ENCODE measurements at regions not wholly inside any gene's neighbourhood (a gene's known extent, or its start where the extent isn't known, plus 50 kb on each side); places are given as distances from the start of the nearest gene placed in this dataset.

DNA sequence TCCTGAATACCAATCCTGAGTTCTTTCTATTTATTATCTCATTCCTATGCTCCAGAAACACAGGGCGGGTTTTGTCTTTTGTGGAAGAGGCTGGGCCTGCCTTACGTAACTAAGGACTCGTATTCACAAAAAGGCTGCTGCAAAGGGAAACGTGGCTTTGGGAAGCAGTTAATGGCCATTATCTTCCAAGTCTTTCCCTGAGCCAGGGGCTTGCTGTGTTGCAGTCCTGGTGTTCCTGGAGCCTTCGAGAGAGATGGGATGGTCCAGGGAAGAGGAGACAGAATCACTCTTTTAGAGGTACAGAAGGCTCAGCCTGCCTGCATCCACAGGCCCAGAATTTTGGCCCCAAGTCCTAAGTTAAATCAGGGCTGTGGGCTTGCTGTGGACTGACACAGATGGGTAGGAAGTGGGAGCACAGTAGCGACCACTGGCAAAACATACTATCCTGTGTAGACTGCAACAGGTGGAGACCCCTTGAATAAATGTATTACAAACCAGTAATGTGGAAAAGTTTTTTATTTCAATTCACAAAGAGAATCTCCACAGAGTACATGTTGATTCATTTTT lies 139.4 kb upstream of the ST6GAL2 start:
- TF ChIP-seq, protein P1, sequence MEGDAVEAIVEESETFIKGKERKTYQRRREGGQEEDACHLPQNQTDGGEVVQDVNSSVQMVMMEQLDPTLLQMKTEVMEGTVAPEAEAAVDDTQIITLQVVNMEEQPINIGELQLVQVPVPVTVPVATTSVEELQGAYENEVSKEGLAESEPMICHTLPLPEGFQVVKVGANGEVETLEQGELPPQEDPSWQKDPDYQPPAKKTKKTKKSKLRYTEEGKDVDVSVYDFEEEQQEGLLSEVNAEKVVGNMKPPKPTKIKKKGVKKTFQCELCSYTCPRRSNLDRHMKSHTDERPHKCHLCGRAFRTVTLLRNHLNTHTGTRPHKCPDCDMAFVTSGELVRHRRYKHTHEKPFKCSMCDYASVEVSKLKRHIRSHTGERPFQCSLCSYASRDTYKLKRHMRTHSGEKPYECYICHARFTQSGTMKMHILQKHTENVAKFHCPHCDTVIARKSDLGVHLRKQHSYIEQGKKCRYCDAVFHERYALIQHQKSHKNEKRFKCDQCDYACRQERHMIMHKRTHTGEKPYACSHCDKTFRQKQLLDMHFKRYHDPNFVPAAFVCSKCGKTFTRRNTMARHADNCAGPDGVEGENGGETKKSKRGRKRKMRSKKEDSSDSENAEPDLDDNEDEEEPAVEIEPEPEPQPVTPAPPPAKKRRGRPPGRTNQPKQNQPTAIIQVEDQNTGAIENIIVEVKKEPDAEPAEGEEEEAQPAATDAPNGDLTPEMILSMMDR (IDR thresholded peaks at IDR 0.05 in 4 of 5, conservative IDR thresholded peaks at IDR 0.05 in 1 of 5) = no peak
- TF ChIP-seq POLR2A (IDR thresholded peaks at IDR 0.05) = no peak

All from gastrocnemius medialis (tissue), 4 donors.